ENCODE measurements at regions not wholly inside any gene's neighbourhood (a gene's known extent, or its start where the extent isn't known, plus 50 kb on each side); places are given as distances from the start of the nearest gene placed in this dataset.
A peak's percentile ranks its signal among the peaks of the same experiment; 100 is the strongest.

- intact Hi-C loops (cut with DNase I) = no loop called here
- Histone ChIP-seq H3K9me3 (no peaks in the 10 kb centered on the region), H3K27me3 (ENCODE audit: insufficient read depth in 3 of 3, low read length in 2 of 3) (no peaks in the 10 kb centered on the region), H3K27ac (no peak overlapping the region), H3K4me3 (no peak overlapping the region), H3K4me1 (no peaks in the 10 kb centered on the region), H3K36me3 (ENCODE audit: insufficient read depth in 1 of 2, low read depth in 1 of 2) (no peaks in the 10 kb centered on the region)
- DNase-seq (peak; percentile 9 to 31), ATAC-seq (no peak)
- 88 to 94% (median 89%) methylated on average over 8 of the region's 8 CpGs for whole genome bisulfite sequencing, 3 donors
- TF ChIP-seq CTCF (IDR thresholded peaks at IDR 0.05) = no peak
These were observed 632.2 kb downstream of the SPOCK3 start for GRCh38 chr4:166602068-166602467.

GRCh38 chr4:166622425-166622977 is 611.8 kb downstream of the SPOCK3 start:
- WGBS, 3 donors = 70 to 73% (median 72%) methylated on average over 6 of the region's 6 CpGs
- Histone ChIP-seq H3K27ac (no peak overlapping the region), H3K9me3 (no peaks in the 10 kb centered on the region), H3K4me3 (no peak overlapping the region), H3K36me3 (ENCODE audit: insufficient read depth in 1 of 2, low read depth in 1 of 2) (no peaks in the 10 kb centered on the region), H3K27me3 (ENCODE audit: insufficient read depth in 3 of 3, low read length in 2 of 3) (no peaks in the 10 kb centered on the region), H3K4me1 (no peaks in the 10 kb centered on the region)
- no peak for DNase-seq
- no peak for ATAC-seq
- intact Hi-C loops (cut with DNase I) = no loop called here
- TF ChIP-seq CTCF (IDR thresholded peaks at IDR 0.05) = no peak

- intact Hi-C loops (cut with DNase I) = no loop called here
- Histone ChIP-seq H3K4me3 (no peak overlapping the region), H3K27ac (no peak overlapping the region), H3K9me3 (no peaks in the 10 kb centered on the region), H3K4me1 (no peaks in the 10 kb centered on the region), H3K36me3 (ENCODE audit: insufficient read depth in 1 of 2, low read depth in 1 of 2) (no peaks in the 10 kb centered on the region), H3K27me3 (ENCODE audit: insufficient read depth in 3 of 3, low read length in 2 of 3) (no peaks in the 10 kb centered on the region)
- ATAC-seq (no peak), DNase-seq (no peak)
- 50 to 71% (median 63%) methylated on average over 1 of the region's 1 CpG for WGBS, 3 donors
- TF ChIP-seq CTCF (IDR thresholded peaks at IDR 0.05) = no peak
These were observed 609.2 kb downstream of the SPOCK3 start for GRCh38 chr4:166625018-166625637.

- intact Hi-C loops (cut with DNase I) = no loop called here
- H3K36me3 ChIP-seq (ENCODE audit: insufficient read depth in 1 of 2, low read depth in 1 of 2) = no peaks in the 10 kb centered on the region
- WGBS, 3 donors = 60 to 76% (median 74%) methylated on average over 2 of the region's 2 CpGs
- no peaks in the 10 kb centered on the region for H3K9me3 ChIP-seq
- no peak overlapping the region for H3K4me3 ChIP-seq
- no peak overlapping the region for H3K27ac ChIP-seq
- ATAC-seq = no peak
- TF ChIP-seq CTCF (IDR thresholded peaks at IDR 0.05) = no peak
- H3K27me3 ChIP-seq (ENCODE audit: insufficient read depth in 3 of 3, low read length in 2 of 3) = no peaks in the 10 kb centered on the region
- DNase-seq = no peak
- H3K4me1 ChIP-seq = no peaks in the 10 kb centered on the region
These were observed 605.8 kb downstream of the SPOCK3 start for GRCh38 chr4:166628454-166628853.

GRCh38 chr4:166635367-166635766 is 598.9 kb downstream of the SPOCK3 start:
- WGBS, 3 donors = 85 to 90% (median 87%) methylated on average over 2 of the region's 2 CpGs
- intact Hi-C loops (cut with DNase I) = no loop called here
- Histone ChIP-seq H3K4me1 (no peaks in the 10 kb centered on the region), H3K4me3 (no peak overlapping the region), H3K36me3 (ENCODE audit: insufficient read depth in 1 of 2, low read depth in 1 of 2) (no peaks in the 10 kb centered on the region), H3K27me3 (ENCODE audit: insufficient read depth in 3 of 3, low read length in 2 of 3) (no peaks in the 10 kb centered on the region), H3K9me3 (no peaks in the 10 kb centered on the region), H3K27ac (no peak overlapping the region)
- no peak for ATAC-seq
- no peak for DNase-seq
- no peak for TF ChIP-seq CTCF (IDR thresholded peaks at IDR 0.05)

Measured in psoas muscle (tissue), 7 donors.